ENCODE measurements at regions not wholly inside any gene's neighbourhood (a gene's known extent, or its start where the extent isn't known, plus 50 kb on each side); places are given as distances from the start of the nearest gene placed in this dataset.
"Not testable (repeated sequence)": the region's sequence is repeated elsewhere in the genome, so short reads cannot be mapped to it uniquely, and the experiment has no call there.

DNA sequence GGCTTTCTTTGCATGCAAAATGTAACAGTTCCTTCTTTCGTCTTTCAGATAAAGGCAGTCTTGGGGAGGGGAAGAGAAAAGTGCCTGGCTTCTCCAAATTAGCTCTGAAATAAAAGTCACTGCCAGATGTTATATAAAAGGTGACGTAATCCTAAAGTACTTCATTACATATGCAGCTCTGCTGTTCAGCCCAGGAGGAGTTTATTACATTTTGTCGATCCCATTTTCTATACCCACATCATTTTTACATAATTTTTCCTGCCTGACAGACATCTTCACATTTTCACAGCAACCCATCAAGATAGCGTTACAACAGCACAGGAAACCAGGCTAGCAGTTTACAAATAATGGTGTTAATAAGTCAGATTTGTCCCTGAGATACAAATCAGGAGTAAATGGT lies 86.7 kb upstream of the SLC30A5 start:
- DNase-seq, result no peak

DNA sequence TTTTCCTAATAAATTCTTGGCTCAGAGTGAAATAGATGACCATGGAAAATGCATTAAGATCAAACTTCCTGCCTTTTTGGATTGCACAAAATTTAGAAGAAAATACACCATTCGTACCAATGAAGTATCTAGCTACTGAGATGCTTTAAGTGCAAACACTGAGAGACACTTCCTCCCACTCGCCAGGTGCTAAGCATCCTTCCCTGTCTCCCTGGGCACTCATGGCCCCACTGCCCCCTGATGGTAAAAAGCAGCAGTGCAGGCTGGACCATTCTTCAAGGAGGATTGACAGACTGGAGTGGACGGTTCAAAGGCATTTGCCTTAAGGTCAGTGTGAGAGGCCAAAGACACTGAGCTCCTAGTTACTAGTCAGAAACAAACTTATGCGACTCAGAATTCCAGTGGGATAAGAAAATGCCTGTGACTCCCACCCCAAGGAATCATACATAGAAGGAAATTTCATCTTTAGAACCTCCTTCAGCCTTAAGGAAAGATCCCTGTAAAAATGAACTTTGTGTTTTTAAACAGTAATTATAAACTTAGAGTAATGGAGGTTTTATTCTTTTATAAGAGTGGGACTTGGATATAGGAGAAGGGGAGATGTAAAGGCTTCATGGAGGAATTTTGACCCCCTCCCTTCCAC lies 86.0 kb upstream of the SLC30A5 start:
- DNase-seq, result peak; percentile 52

DNA sequence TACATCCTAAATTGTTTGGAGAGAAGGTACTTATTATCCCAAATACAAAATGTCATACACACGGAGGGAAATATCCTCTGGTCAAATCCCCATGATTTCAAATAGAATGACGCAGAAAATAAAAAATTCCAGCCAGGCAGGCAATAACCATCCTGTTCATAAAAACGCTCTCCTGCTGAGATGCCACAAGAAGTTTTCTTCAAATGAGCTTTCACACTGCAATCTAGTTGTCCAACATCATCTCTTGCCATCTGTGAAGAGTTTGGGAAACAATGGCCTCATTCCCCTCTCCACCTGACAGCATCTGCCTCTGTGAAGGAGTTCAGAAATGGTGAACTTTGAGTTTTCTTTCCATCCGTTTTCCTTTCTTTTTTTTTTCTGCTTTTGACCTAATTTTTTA lies 83.3 kb upstream of the SLC30A5 start:
- DNase-seq, result no peak

DNA sequence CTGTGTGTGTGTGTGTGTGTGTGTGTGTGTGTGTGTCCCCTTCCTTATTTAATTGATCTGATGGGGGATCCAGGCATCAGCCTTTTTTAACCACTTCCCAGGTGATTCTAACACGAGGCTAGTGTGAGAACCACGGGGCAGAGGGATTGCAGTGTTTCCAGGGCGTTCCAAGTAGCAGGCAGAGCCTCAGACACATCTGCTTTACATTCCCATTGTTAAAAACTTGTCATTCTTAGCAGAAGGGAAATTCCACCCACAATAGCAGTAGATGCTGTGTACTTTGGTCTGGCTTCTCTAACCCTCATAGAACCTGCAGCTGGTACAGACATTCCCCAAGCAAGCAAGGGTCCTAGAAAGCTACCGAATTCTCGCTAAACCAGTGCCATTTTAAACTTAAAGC lies 81.9 kb upstream of the SLC30A5 start:
- DNase-seq, result no peak

DNA sequence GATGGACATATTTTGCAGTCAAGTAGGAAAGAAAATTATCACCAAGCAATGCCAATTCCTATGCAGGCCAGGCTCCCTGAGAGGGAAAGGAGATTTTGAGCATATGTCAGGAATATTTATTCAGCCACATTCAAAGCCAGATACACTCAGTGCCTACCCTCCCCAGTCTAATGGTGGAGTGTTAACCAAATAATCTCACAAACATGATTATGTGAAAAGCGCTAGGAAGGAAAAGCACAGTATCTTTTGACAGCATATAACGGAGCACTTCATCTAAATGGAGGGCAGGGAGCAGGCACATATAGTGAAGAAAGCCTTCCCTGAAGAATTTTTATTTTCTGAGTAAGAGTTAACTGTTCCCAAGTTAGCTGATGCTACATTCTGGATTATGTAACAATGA lies 80.3 kb upstream of the SLC30A5 start:
- no peak for DNase-seq

DNA sequence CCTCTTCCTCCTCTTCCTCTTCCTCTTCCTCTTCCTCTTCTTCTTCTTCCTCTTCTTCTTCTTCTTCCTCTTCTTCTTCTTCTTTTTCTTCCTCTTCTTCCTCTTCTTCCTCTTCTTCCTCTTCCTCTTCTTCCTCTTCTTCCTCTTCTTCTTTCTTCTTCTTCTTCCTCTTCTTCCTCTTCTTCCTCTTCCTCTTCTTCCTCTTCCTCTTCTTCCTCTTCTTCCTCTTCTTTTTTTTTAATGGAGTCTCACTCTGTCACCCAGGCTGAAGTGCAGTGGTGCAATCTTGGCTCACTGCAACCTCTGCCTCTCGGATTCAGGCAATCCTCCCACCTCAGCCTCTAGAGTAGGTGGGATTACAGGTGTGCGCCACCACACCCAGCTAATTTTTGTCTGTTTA lies 79.8 kb upstream of the SLC30A5 start:
- not testable (repeated sequence) for DNase-seq

DNA sequence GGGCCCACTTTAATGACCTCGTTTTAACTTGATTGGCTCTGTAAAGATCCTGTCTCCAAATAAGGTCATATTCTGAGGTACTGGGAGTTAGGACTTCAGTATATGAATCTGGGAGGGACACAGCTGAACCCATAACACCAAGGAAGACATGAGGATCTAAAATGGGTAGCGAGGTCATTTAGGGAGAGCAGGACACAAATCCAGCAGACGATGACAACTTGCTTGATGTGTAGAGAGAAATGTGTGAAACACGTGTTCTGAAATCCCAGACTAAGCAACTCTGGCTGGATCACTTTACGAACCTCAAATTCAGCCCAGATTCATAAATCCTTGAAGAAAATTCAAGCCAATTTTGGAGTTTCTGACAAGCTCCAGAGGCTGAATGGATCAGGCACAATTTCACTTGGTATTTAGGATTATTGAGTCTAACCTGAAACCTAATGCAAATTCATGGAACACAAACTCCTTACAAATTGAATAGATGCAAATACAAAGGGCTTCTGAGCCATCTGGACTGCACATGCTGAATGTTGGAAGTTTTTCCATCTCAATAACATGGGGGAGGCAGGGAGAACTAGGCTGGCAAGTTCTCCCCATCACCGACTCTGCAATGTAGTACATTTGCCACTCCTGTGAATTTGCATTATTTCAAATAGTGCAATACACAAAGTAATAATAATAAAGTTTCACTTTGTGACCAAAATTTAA lies 74.0 kb upstream of the SLC30A5 start:
- DNase-seq, result no peak

DNA sequence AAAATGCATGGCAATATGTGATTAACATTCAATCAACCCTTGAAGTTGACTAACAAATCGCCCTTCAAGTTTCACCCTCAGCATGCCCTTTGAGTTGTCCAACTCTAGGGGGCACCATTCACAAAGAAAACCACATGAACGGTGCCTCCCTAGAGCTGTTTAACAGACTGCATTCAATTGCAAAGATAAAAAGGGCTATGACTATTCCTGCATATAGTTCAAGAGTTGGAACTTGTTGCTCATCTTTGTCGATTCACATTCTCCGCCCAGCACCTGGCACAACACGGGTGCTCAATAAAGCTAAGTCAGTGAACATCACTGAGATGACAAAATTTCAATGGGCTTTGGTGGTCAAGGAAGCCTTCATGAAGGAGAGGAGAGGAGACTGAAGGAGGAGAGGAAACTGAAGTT lies 69.6 kb upstream of the SLC30A5 start:
- DNase-seq, result no peak

DNA sequence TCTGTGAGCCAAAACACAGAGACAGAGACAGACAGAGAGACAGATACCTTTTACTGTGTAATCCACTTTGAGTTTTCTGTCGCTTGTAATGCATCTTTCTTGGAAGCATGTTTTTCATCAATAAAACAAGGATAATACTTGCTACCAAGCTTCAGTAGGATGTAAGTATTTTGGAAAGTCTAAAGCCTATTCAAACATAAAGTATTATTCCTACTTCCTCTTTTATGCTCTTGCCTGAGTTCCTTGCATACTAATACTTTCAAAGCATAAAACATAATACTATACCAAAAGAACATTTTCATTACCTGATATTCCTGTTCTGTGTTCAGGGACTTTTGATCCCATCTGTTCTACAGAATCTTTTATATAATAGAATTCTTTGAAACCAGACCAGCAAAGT lies 64.5 kb upstream of the SLC30A5 start:
- no peak for DNase-seq

DNA sequence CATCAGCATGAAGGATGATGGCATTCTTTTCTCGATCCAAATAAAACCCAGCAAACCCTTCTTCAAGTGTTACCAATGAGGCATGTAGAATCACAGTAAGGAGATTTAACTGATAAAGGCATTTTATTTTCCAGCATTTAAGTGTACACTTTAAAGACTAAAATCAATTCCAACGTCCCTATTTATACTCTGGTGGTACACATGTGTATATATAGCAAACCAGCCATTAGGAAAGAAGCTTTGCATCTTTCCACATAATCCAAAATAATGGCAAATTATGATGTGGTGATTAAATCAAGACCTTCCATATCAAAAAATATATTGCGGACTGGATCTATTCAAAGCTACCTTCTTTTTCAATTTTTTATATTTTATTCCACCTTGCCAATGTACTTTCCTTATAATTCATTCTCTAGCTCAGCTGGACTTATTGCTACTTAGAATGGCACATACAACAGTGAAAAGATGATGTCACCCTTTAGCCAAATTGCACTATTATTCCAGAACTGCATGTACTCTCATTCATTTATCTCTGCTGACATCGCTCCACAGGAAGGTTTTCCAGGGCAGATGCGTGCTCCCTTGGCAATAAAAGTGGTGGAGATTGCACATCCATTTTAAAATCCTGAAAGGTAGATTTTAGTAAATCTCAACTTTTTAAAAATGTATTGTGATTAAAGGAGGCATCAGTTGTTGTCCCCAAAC lies 63.3 kb upstream of the SLC30A5 start:
- no peak for DNase-seq

DNA sequence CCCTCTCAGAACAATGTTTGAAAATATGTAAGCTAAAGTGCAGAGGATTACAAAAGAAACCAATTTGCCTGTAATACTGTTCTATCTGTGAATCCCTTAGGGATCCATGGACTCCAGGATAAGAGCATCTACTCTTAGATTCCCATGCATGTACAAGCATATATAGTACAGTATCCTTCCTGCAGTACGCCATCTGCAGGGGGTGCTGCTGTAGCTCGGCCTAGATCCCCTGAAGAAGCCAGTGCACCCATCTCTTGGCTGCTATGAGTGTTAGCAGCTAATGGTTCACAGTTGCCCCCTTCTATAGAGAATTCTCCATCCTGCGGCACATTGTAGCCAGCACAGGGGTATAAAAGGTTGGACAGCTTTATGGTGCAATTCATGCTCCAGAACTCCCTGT lies 61.8 kb upstream of the SLC30A5 start:
- DNase-seq, result no peak

DNA sequence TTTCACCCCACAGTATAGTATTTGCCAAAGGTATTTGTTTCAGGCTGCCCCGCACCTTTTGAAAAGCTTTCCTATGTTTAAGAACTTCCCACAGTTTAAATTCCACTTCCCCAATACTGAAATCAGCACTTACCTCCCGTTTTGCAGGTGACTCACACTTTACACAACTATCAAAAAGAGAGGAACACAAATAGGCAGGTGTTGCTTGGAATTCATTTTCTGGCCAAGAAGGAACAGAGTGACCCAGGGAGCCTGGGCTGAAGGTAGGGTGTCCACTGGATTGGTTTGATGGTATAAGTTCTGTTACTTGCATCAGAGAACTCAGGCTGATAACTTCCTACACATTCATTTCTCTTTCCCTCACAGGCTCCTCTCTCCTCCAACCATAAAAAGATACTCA lies 60.1 kb upstream of the SLC30A5 start:
- DNase-seq, result no peak

DNA sequence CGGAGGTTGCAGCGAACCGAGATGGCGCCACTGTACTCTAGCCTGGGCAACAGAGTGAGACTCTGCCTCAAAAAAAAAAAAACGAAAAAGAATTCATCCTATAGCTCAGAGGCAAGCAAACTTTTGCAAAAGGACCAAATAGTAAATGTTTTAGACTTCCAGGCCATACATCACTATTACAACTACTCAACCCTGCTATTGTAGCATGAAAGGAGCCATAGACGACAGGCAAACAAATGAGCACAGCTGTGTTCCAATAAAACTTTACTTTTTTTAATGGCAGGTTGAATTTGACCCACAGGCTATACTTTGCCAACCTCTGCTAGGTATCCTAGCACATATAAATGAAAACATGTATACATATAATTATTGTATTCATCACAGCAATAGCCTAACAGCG lies 58.9 kb upstream of the SLC30A5 start:
- no peak for DNase-seq

DNA sequence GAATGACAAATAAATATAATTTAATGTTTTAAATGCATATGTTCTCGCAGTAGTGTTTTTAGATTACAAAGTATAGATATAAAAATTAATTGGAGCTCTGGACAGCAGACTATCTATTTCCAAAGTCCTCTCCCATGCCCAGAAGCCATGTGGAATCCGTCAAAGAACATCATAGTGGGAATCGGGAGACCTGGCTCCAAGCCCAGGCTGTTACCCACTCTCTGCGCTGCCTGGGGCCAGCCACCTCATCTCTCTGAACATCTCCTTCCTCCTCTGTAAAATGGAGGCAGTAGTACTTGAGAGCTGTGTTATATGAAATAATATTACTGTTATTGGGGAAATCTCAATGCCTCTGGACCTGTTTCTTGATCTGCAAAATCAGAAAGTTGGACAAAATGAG lies 58.1 kb upstream of the SLC30A5 start:
- DNase-seq, result no peak

DNA sequence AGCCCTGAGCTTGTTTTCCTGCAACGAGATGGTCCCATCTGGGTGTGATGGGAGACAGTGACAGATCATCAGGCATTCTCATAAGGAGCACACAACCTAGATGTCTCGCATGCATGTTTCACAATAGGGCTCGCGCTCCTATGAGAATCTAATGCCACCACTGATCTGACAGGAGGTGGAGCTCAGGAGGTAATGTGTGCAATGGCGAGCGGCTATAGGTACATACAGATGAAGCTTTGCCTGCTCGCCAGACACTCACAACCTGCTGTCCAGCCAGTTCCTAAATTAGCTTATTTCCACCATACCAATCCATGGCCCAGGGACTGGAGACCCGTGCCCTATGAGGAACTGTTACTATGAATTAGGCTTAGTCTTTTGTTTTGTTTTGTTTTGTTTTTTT lies 55.3 kb upstream of the SLC30A5 start:
- no peak for DNase-seq

DNA sequence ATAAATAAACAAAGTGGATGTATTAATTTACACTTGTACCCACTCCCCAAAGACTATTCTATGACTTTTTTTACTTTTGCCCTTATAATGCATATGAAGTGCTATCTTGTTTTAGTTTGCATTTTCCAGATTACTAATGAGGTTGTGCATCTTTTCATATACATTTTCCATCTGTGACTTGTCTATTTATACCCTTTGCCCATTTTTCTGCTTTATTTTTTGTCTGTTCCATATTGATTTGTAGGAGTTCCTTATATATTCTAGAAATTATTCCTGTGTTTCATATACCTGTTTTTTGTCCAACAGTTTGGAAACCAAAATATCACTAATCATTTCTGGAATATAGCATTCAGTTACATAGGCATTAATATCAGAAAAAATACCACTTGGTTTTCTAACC lies 54.0 kb upstream of the SLC30A5 start:
- no peak for DNase-seq

DNA sequence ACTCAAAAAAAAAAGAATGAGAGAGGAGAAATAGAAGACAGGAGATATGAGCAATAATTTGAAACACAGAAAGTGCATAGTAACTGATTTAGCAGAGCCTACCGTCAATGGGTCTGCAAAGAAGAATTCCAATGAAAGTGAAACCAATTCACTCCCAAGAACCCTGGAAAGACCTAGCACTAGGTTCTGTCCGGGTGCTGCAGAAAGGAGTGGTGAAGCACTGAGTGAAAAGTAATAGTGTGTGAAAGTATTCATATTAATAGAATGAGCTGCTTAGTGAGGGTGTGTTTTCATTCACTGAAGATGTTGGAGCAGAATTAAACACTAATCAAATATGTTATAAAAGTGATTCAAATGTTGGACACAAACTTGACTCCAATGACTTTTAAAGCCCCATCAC lies 51.3 kb upstream of the SLC30A5 start:
- DNase-seq, result no peak

DNA sequence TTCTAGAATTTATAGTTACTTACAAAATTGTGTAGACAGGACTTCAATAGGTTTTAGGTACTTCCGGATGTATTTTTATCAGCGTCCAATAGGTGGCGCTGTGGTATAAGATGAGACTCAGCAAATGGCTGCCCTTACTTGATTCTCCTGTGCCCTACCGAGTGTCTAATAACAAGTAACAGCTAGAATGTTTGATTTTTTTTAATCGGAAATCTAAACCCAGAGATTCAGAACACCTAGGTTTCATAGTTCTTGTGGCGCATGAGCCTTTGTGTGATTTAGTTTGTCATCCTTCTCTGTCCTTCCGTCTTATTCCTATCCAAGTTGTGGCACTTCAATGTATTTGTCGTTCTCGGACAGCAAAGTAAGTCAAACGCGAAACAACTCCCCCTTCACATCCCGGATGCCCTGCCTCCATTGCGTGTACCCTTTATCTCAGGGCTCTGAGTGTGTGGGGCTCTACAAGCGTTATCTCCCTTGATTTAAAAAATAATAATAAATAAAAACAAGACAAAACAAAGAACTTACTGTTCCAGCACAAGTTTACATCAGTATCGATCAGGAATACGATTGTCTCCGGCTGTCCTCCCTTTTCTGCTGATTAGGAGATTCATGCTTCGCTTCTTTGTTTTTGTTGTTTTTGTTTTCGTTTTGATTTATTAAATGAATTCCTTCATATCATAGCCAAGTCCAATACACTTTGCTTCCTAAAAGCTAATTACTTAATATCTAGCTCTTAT lies 50.7 kb upstream of the SLC30A5 start:
- peak; percentile 79 for DNase-seq

DNA sequence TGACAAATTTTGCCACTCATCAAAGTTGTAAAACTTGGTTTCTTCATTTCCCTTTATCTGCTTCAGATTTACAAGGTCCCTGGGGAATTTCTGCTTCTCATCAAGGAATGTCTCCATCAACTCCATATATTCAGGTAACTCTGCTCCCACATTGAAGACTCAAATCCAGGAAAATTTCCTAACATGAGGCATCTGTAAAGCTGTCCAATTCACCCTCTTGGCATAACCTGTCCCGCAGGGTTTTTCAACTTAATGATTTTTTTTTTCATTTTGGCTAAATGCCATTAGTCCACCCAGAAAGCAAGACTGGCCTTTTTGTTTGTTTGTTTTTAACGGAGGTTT lies 50.2 kb upstream of the SLC30A5 start:
- no peak for DNase-seq

All from effector CD4-positive, alpha-beta T cell (primary cell).